Gastrocnemius medialis (tissue), 4 donors: ENCODE measurements at regions not wholly inside any gene's neighbourhood (a gene's known extent, or its start where the extent isn't known, plus 50 kb on each side); places are given as distances from the start of the nearest gene placed in this dataset.

Experiments
- ATAC-seq, 2 donors: fragments of 150-250 bp; one replicate each; pipeline ENCODE4 v1.9.1; 2016
- DNase-seq, 2 donors: peaks; one replicate each; pipeline ENCODE4 v3.0.0-alpha.2; 2019
- H3K27ac ChIP-seq, 4 donors: fragments of 200-600 bp; sonication (generic); 1 replicate in 1 of 4; 2 replicates in 3 of 4; pipeline ENCODE4 v1.5.1; 2016 to 2018; ENCODE audit warnings: mild to moderate bottlenecking in 2 of 4, moderate library complexity in 1 of 4
- H3K27me3 ChIP-seq, 3 donors: fragments of 200-600 bp; sonication (generic) in 2 of 3; 1 replicate in 1 of 3; 2 replicates in 2 of 3; pipeline versions ENCODE4 v1.5.1 to v1.6.0; 2016 to 2019; ENCODE audit warnings: mild to moderate bottlenecking in 1 of 3, moderate library complexity in 1 of 3
- H3K36me3 ChIP-seq, 2 donors: fragments of 200-600 bp; sonication (generic) in 1 of 2; one replicate each; pipeline ENCODE4 v1.5.1; 2017 to 2018
- H3K4me1 ChIP-seq, 2 donors: fragments of 200-600 bp; sonication (generic) in 1 of 2; one replicate each; pipeline ENCODE4 v1.5.1; 2016 to 2017; ENCODE audit warnings: mild to moderate bottlenecking in 2 of 2
- H3K4me3 ChIP-seq, 4 donors: fragments of 200-600 bp; sonication (generic) in 3 of 4; 1 replicate in 1 of 4; 2 replicates in 3 of 4; pipeline ENCODE4 v1.5.1; 2016 to 2019; ENCODE audit warnings: mild to moderate bottlenecking in 2 of 4
- H3K9me3 ChIP-seq, 3 donors: fragments of 200-600 bp; sonication (generic) in 2 of 3; 1 replicate in 1 of 3; 2 replicates in 2 of 3; pipeline ENCODE4 v1.5.1; 2016 to 2019
- POLR2A ChIP-seq, 2 donors: fragments of 450-650 bp; IDR thresholded peaks; one replicate each; pipeline ENCODE4 v1.6.1; 2017; ENCODE audit warnings: antibody characterized with exemption in 2 of 2, mild to moderate bottlenecking in 2 of 2, moderate library complexity in 2 of 2
- in situ Hi-C, 4 donors: fragments of 200-750 bp; cut with MboI; loops; one replicate each; pipeline versions ENCODE4 v1.15.0 to v1.8.0; 2017; ENCODE audit warnings: low sequenced_read_pairs in 4 of 4
- intact Hi-C: fragments of 100-400 bp; cut with DNase I; formaldehyde crosslinking; loops from one replicate; pipeline ENCODE4 v1.15.1; 2023; ENCODE audit warnings: low total_unique reads
- TF ChIP-seq, protein P1 (sequence below), 5 experiments: fragments of 450-650 bp in 3 of 5; fragments of 200-600 bp in 2 of 5; sonication (generic) in 2 of 5; IDR thresholded peaks in 4 of 5; conservative IDR thresholded peaks in 1 of 5; 1 replicate in 4 of 5; 2 replicates in 1 of 5; pipeline ENCODE4 v1.5.1; 2016 to 2019; ENCODE audit warnings: antibody characterized with exemption in 5 of 5, mild to moderate bottlenecking in 3 of 5, moderate library complexity in 3 of 5

DNA sequence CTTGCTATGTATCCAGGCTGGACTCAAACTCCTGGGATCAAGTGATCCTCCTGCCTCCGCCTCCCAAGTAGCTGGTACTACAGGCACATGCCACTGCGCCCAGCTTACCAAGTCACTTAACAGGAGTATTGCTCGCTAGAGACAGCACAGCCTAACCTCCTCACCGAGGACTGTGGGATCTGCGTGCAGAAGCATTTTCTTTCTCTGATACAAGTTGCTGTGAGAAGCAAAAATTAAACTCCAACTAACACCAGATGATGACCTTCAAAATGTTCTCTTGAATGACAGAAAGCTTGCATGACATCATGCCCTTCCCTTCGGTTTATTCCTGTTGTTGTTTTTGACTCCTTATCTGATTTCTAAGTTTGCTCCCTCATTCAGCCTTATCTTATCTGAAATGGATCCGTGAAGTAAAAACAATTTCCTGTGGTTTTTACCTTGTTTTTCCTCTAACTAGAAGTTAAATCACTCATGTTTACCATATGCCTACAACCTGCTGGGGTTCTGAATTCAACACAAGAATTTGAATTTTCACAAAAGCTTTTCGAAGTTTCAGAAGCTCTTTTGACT, 94.4 kb upstream of the KIF5B start:
- DNase-seq (no peak), ATAC-seq (no peak)
- Histone ChIP-seq H3K4me1 (peaks cover 6 to 12% of the 10 kb centered on the region in 2 donors), H3K9me3 (no peaks in the 10 kb centered on the region), H3K36me3 (no peaks in the 10 kb centered on the region), H3K27me3 (no peaks in the 10 kb centered on the region), H3K4me3 (no peak overlapping the region), H3K27ac (no peak overlapping the region)
- no peak for TF ChIP-seq POLR2A (IDR thresholded peaks at IDR 0.05)
- TF ChIP-seq, protein P1, sequence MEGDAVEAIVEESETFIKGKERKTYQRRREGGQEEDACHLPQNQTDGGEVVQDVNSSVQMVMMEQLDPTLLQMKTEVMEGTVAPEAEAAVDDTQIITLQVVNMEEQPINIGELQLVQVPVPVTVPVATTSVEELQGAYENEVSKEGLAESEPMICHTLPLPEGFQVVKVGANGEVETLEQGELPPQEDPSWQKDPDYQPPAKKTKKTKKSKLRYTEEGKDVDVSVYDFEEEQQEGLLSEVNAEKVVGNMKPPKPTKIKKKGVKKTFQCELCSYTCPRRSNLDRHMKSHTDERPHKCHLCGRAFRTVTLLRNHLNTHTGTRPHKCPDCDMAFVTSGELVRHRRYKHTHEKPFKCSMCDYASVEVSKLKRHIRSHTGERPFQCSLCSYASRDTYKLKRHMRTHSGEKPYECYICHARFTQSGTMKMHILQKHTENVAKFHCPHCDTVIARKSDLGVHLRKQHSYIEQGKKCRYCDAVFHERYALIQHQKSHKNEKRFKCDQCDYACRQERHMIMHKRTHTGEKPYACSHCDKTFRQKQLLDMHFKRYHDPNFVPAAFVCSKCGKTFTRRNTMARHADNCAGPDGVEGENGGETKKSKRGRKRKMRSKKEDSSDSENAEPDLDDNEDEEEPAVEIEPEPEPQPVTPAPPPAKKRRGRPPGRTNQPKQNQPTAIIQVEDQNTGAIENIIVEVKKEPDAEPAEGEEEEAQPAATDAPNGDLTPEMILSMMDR (IDR thresholded peaks at IDR 0.05 in 4 of 5, conservative IDR thresholded peaks at IDR 0.05 in 1 of 5): no peak
- in situ Hi-C loops: no loop called here
- intact Hi-C loops: no loop called here

DNA sequence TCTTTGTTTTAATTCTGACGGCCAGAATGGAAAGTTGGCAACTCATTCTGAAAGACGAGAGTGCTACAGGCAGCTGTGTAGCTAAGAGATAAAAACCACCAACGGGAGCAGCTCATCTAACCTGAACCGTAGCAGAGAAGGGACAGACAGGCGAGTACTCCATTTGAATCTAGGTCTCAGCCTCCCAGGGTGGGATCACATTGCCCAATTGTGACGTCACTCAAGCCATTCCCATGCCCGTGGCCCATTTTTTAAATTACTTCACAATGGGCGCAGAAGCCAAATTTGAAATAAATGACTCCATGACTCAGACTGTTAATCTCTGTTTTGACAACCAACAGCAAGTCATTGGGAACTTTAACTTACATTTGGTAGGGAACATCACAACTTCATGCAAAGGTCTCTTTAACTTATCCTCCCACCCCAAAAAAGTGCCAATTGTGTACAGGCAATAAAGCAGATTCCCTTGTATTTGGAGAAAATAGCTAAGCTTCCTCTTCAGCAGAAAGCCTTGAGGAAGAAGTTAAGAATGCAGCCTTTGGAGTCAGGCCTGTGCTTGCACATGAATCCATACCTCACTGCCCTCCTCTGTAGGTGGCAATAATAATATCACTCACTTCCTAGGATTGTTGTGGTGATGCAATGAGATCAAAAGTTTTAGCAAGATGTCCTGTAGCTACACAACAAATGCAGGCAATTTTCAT, 93.2 kb upstream of the KIF5B start:
- Histone ChIP-seq H3K9me3 (no peaks in the 10 kb centered on the region), H3K4me3 (peak overlapping the region in 3 of 4 donors; percentile 13 to 24 (median 19)), H3K4me1 (peaks cover 6 to 12% of the 10 kb centered on the region in 2 donors), H3K36me3 (no peaks in the 10 kb centered on the region), H3K27me3 (no peaks in the 10 kb centered on the region), H3K27ac (peak overlapping the region; percentile 35 to 65 (median 43))
- in situ Hi-C loops (no loop called here), intact Hi-C loops (no loop called here)
- DNase-seq: peak; percentile 36 to 53
- peak; percentile 82 to 84 for ATAC-seq
- TF ChIP-seq POLR2A (IDR thresholded peaks at IDR 0.05): no peak
- TF ChIP-seq, protein P1 (IDR thresholded peaks at IDR 0.05 in 4 of 5, conservative IDR thresholded peaks at IDR 0.05 in 1 of 5): no peak

DNA sequence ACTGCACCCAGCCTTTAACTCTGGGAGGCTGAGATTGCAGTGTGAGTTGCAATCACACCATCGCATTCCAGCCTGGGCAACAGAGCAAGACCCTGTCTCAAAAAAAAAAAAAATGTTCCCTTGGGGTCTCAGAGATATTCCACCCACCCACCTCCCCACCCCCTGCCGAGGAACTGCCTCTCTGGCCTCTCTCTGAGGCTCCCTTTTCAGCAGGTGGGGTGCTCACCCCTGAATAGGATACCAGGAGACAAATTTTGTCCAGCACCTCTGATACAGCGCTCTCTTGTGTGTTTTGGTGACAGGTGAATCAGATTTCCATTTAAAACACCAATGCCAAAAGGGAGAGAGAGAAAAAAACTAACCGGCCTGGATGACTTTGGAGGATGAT, 92.6 kb upstream of the KIF5B start:
- no peak for DNase-seq
- Histone ChIP-seq H3K27me3 (no peaks in the 10 kb centered on the region), H3K9me3 (no peaks in the 10 kb centered on the region), H3K4me3 (peak overlapping the region in 3 of 4 donors; percentile 13 to 24 (median 19)), H3K27ac (peak overlapping the region; percentile 35 to 65 (median 43)), H3K36me3 (no peaks in the 10 kb centered on the region), H3K4me1 (peaks cover 6 to 12% of the 10 kb centered on the region in 2 donors)
- no peak for ATAC-seq
- intact Hi-C loops (no loop called here), in situ Hi-C loops (no loop called here)
- TF ChIP-seq, protein P1 (IDR thresholded peaks at IDR 0.05 in 4 of 5, conservative IDR thresholded peaks at IDR 0.05 in 1 of 5): no peak
- no peak for TF ChIP-seq POLR2A (IDR thresholded peaks at IDR 0.05)

- intact Hi-C loops: no loop called here
These were observed 91.5 kb upstream of the KIF5B start for GRCh38 chr10:32147730-32148129.

More at GRCh38 chr10:32147730-32148129, 91.5 kb upstream of the KIF5B start:
- no peak for TF ChIP-seq POLR2A (IDR thresholded peaks at IDR 0.05)
- TF ChIP-seq, protein P1 (IDR thresholded peaks at IDR 0.05 in 4 of 5, conservative IDR thresholded peaks at IDR 0.05 in 1 of 5): no peak
- Histone ChIP-seq H3K4me1 (peaks cover 6 to 12% of the 10 kb centered on the region in 2 donors), H3K27me3 (no peaks in the 10 kb centered on the region), H3K36me3 (no peaks in the 10 kb centered on the region), H3K9me3 (no peaks in the 10 kb centered on the region), H3K27ac (no peak overlapping the region), H3K4me3 (no peak overlapping the region)
- ATAC-seq (no peak), DNase-seq (no peak)
- in situ Hi-C loops: no loop called here
